Osteocyte (in vitro differentiated cells): ENCODE measurements at regions not wholly inside any gene's neighbourhood (a gene's known extent, or its start where the extent isn't known, plus 50 kb on each side); places are given as distances from the start of the nearest gene placed in this dataset.

ENCODE experiments used
- DNase-seq: peaks from one replicate; pipeline ENCODE4 v3.0.0; 2021; ENCODE audit warnings: mixed read lengths; ENCODE audit not compliant: unreplicated experiment; ENCODE audit errors: extremely low spot score
- H3K27ac Mint-ChIP-seq: one replicate; pipeline ENCODE4 v1.8.0; 2021; ENCODE audit warnings: mild to moderate bottlenecking, mixed read lengths; ENCODE audit not compliant: unreplicated experiment
- H3K27me3 Mint-ChIP-seq: one replicate; pipeline ENCODE4 v1.8.0; 2021; ENCODE audit warnings: mixed read lengths; ENCODE audit not compliant: unreplicated experiment
- H3K36me3 Mint-ChIP-seq: one replicate; pipeline ENCODE4 v1.8.0; 2021; ENCODE audit warnings: mixed read lengths; ENCODE audit not compliant: unreplicated experiment
- H3K4me1 Mint-ChIP-seq: one replicate; pipeline ENCODE4 v1.8.0; 2021; ENCODE audit warnings: mixed read lengths; ENCODE audit not compliant: unreplicated experiment
- H3K4me3 Mint-ChIP-seq: one replicate; pipeline ENCODE4 v1.8.0; 2021; ENCODE audit warnings: mild to moderate bottlenecking, moderate library complexity, mixed read lengths; ENCODE audit not compliant: unreplicated experiment
- H3K9me3 Mint-ChIP-seq: one replicate; pipeline ENCODE4 v1.8.0; 2021; ENCODE audit warnings: mixed read lengths; ENCODE audit not compliant: unreplicated experiment
- TF ChIP-seq, protein P1 (sequence below): fragments of 200-600 bp; sonication (generic); IDR thresholded peaks from 2 replicates; pipeline ENCODE4 v1.5.0; 2021; ENCODE audit warnings: antibody characterized with exemption, mild to moderate bottlenecking, moderate library complexity

DNA sequence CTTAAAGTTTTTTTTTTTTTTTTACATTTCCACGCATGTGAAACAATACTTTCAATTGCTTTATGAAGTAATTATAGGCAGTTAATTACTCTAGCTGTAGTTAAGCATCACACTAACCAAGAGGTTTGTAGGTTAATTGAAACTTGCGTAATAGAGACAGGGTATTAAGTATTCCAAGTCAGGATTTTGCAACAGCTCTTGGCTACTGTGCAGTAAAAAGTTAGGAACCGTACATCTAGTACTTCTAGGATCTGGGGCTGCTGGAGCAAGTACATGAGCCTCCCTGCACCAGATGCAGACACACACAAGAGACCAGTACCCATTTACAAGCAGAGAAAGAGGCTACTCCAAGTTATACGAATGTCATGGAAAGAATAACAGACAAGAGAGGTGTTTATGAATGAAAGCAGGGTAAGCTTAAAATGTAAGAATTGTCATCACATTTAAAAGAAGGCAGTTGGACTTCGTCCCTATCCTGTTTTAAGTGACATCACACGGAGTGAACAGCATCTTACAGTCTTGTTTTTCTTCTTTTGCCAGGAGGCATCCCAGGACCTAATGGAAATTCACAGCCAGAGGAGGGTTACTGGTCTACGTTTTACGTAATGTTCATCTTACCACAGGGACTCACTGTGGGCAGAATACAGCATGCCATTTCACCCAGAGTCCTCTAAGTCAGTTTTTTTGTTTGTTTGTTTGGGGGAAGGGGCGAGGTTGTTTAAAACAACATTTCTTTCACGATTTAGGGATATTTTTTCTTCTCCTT is 379.6 kb upstream of the PSMD7 start:
- Mint-ChIP-seq H3K9me3 (no peaks in the 10 kb centered on the region), H3K4me1 (no peaks in the 10 kb centered on the region), H3K4me3 (no peak overlapping the region), H3K36me3 (no peaks in the 10 kb centered on the region), H3K27ac (no peak overlapping the region), H3K27me3 (peaks cover 2% of the 10 kb centered on the region)
- no peak for DNase-seq
- TF ChIP-seq, protein P1, sequence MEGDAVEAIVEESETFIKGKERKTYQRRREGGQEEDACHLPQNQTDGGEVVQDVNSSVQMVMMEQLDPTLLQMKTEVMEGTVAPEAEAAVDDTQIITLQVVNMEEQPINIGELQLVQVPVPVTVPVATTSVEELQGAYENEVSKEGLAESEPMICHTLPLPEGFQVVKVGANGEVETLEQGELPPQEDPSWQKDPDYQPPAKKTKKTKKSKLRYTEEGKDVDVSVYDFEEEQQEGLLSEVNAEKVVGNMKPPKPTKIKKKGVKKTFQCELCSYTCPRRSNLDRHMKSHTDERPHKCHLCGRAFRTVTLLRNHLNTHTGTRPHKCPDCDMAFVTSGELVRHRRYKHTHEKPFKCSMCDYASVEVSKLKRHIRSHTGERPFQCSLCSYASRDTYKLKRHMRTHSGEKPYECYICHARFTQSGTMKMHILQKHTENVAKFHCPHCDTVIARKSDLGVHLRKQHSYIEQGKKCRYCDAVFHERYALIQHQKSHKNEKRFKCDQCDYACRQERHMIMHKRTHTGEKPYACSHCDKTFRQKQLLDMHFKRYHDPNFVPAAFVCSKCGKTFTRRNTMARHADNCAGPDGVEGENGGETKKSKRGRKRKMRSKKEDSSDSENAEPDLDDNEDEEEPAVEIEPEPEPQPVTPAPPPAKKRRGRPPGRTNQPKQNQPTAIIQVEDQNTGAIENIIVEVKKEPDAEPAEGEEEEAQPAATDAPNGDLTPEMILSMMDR, result no peak

DNA sequence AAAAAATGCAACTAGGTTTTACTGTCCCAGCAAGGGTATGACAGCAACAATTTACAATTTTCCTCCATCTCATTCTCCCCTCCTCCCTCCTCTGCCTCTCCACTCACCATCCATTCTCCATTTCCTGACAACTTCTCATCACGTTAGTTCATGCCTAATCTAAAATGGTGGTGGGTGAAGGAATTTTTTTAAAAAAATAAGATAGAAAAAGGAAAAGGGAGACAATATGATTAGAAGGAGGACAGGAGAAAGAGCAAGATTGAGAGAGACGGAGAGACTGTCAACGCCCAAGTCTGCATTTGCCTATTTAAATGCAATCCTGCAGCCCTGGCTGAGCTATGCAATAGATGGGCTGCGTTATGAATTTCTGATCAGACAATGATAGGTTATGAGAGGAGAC is 380.7 kb upstream of the PSMD7 start:
- TF ChIP-seq, protein P1, result no peak
- Mint-ChIP-seq H3K4me3 (no peak overlapping the region), H3K36me3 (no peaks in the 10 kb centered on the region), H3K9me3 (no peaks in the 10 kb centered on the region), H3K4me1 (no peaks in the 10 kb centered on the region), H3K27me3 (peaks cover 2% of the 10 kb centered on the region), H3K27ac (no peak overlapping the region)
- DNase-seq, result no peak

DNA sequence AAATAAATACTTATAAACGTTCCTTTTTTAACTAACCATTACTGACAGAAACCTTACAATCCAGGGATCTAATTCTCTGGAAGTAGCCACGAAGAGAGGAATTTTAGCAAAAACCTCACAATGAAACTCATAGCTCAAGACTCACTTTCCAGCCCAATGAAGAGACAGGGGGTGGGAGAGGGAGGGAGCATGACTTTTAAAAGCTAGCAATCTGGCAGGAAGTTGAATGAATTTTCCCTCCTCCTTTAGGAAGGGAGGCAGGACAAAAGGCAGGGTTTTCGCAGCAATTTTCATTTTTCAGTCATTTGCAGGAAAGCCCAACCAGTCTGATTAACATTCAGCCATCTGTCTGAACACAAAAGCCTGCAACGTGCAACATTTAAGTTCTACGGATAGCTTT is 381.5 kb upstream of the PSMD7 start:
- Mint-ChIP-seq H3K27ac (no peak overlapping the region), H3K36me3 (no peaks in the 10 kb centered on the region)

DNA sequence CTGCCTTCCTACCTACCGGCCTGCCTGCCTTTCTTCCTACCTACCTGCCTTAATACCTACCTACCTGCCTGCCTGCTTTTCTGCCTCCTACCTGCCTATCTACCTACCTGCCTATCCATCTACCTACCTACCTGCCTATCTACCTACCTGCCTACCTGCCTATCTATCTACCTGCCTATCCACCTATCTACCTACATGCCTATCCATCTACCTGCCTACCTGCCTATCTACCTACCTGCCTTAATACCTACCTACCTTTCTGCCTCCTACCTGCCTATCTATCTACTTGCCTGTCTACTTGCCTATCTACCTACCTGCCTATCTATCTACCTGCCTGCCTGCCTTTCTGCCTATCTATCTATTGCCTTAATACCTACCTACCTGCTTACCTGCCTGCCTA is 383.8 kb upstream of the PSMD7 start:
- H3K9me3 Mint-ChIP-seq, result no peaks in the 10 kb centered on the region
- no peaks in the 10 kb centered on the region for H3K4me1 Mint-ChIP-seq
- TF ChIP-seq, protein P1, result no peak
- no peak overlapping the region for H3K27ac Mint-ChIP-seq
- H3K4me3 Mint-ChIP-seq, result no peak overlapping the region
- no peak for DNase-seq
- H3K36me3 Mint-ChIP-seq, result no peaks in the 10 kb centered on the region
- peaks cover 5% of the 10 kb centered on the region for H3K27me3 Mint-ChIP-seq

More for the DNA sequence above, 381.5 kb upstream of the PSMD7 start:
- Mint-ChIP-seq H3K4me3 (no peak overlapping the region), H3K27me3 (peaks cover 5% of the 10 kb centered on the region), H3K9me3 (no peaks in the 10 kb centered on the region), H3K4me1 (no peaks in the 10 kb centered on the region)
- DNase-seq, result no peak
- TF ChIP-seq, protein P1, result no peak

DNA sequence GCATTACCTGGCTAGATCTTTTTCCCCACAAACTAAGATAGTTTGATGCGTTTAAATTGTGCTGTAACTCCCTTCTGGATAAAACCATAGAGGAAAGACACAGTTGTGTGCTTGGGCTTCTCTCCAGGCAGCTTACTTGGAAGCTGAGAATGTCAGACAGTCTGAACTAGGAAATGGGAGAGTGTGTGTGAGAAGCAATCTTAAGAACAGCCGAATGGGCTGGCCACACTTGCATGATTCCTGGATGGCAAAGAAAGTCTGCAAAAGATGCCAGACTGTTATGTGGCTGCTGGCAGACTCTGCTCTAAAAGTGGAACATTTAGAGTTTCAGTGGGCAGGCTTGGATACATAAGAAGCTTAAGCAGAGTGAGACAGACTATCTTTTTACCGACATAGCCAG is 384.3 kb upstream of the PSMD7 start:
- H3K36me3 Mint-ChIP-seq, result no peaks in the 10 kb centered on the region
- H3K4me3 Mint-ChIP-seq, result no peak overlapping the region
- H3K27ac Mint-ChIP-seq, result no peak overlapping the region
- TF ChIP-seq, protein P1, result no peak
- no peaks in the 10 kb centered on the region for H3K4me1 Mint-ChIP-seq
- H3K27me3 Mint-ChIP-seq, result peaks cover 5% of the 10 kb centered on the region
- no peak for DNase-seq
- no peaks in the 10 kb centered on the region for H3K9me3 Mint-ChIP-seq
